Left kidney (tissue), 1 donor: ENCODE measurements at regions not wholly inside any gene's neighbourhood (a gene's known extent, or its start where the extent isn't known, plus 50 kb on each side); places are given as distances from the start of the nearest gene placed in this dataset.
"Not testable (repeated sequence)": the region's sequence is repeated elsewhere in the genome, so short reads cannot be mapped to it uniquely, and the experiment has no call there.

Experiments used
- DNase-seq: peaks from one replicate; pipeline ENCODE4 v3.0.0-alpha.2; 2013

DNA sequence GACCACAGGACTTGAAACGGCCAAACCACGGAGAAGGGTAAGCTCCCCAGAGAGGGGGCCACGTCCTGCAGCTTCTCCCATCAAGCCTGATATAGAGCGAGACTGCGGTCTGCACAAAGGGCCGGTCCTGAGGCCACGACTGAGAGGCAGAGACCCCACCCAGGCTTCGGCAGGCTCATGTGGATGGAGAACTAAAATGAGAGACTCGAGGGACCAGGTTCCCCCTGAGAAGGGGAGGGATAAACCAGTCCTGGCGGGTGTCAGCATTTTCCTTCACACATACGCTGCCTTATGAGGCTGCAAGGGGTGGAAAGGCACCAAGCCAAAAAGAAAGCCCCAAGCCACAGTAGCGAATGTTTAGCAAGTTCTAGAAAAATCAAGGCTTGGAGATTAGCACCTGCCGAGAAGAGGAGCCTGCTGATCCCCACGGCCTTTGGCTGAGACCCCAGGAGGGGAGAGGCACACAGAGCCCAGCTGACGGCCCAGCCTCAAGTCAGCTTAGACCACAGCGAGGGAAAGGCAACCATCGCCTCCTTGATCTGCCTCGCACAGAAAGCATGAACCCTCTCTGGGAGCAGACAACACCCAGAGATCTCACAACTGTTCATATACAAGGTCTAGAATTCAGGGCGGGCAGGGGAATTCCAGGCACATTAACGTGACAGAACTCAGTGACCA lies 92.6 kb upstream of the RNF32 start:
- DNase-seq: no peak

DNA sequence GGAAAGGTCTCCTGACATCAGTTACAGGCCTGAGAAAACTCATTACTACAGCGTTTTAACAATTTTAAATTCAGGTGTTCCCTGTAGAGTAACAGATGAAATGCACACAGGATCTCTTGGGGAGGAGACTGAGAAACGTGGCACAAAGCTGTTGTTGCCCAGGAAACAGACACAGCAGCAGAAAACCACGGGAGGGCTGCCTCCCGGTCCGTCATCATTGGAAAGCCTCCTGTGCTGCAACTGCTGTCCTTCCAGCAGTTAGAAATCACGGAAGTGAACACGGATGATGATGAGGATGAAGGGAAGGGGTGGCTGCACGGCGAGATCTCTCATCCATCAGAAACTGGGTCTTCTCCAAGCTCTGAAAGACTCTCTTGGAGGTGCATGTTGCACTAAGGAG lies 94.6 kb upstream of the RNF32 start:
- no peak for DNase-seq

DNA sequence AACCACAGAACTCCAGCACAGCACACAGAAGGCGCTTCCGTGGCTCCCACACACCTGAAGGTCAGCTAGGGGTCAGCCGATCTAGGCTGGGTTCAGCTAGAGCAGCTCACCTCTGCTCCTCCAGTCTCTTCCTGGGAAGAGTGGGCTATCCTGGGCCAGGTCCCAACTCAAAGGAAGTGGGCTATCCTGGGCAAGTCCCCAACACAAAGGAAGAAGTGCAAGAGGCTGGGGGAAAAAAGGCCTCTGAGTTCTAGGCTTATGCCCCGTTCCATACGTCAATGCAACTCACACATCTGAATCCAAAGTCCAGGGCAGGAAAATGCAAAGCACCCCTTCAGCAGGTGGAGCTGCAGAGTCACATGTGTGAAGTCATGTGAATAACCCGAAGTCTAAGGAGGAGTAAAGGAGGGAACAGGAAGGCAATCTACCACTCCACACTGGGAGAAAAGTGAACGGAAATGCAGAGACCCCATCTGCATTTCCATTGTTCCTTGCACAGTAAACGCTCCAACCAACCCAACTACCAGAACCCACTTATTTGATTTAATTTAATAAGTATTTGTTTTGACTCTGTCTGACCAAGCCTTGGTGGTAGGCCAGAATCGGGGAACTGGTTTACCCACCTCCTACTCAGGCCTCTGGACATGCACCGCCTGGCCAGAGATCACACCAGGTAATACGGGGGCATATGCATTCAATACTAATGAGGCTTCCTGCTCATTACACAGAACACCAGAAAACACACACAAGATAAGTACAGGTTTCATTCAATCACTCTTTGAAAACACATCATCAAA lies 95.5 kb upstream of the RNF32 start:
- DNase-seq: no peak

GRCh38 chr7:156543699-156544598 lies 96.6 kb upstream of the RNF32 start:
- DNase-seq: no peak

DNA sequence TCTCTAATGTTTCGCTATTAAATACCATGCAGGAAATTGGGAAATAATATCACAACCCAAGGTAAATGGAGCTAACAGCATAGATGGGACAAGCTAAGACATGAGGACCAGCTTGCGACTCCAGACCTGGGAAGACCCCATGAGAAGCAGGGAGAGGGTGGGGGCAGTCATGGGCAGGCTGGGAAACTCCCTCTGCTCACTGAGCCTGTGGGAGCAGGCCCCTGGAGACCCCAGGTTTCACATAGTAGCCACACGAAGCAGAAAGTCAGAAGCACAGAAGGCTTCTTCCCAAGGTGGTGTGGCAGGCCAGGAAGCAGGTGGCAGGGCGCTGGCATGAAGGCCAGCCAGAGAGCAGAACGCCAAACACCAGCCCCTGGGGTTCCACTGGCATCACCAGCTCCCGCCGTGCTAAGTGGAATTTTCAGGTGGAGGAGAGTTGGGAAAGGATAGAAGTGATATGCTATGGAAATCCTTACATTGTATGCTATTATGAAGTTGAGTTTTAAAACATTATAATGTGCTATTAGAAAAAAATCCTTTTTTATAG lies 99.9 kb upstream of the RNF32 start:
- DNase-seq: no peak

DNA sequence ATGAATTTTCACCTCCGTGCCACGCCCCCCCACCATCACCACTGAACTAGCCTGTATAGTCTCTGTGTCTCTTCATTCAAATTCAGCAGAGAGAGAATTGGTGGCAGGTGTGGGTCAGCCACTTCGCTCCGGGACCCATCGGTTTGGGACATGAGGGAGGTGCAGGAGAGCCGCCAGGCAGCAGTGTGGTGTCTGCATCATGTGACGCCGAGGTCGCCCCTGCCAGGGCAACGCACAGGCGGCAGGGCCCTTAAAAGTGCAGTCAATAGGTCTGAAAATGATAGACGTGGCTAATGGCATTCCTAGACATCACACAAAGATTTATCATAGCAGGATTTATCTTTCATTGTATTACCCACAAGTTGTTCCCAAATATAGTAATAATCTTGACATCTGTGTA lies 100.6 kb upstream of the RNF32 start:
- DNase-seq: no peak

DNA sequence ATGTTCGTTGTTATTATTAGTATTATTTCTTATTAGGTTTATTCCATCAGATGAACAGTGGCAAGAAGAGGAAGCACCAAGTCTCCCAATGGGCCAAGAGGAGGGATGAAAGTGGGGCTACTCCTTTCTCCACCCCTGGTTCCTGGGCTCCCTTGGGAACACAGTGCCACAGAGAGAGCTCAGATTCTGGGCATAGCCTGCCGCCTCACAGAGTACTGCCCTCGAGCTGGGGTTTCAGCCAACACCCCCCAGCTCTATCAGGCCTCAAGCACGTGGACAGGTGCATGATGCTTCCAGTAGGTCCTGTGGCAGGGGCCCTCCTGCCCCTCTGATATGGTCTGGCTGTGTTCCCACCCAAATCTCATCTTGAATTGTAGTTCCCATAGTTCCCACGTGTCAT lies 103.6 kb upstream of the RNF32 start:
- no peak for DNase-seq

DNA sequence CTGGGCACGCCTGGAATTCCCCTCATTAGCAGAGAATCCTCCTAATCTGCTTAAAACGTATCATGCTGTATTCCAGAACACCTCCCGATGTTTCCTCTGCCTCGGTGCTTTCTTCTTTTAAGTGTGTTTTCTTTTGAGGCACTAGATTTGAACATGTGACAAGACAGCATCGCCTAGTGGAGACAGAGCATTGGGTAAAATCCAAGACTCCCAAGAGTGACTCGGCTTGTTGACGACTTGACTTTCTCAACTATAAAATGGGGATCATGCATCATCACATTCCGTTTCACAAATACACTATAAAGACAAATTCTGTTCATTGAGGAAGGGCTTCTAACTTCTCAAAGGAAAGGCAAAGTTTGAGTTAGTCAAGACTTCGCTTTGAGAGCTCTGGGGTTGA lies 105.6 kb upstream of the RNF32 start:
- no peak for DNase-seq

DNA sequence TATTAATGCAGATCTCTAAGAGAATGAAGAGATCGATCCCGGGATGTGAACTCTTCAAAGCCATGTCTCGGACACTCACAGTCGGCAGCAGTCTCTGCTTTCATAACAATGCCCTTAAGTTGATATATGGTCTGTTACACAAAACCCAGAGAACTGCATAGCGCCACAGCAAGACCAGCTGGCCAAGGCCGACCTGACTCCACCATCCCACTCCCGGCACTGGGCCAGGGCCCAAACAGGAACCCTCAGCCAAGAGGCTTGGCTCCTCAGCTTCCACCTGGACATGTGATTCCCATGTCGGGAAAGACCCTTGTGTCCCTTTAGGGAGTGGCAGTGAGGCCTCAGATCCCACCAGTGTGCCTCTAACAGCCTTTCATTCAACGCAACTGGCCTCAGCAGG lies 106.6 kb upstream of the RNF32 start:
- no peak for DNase-seq

DNA sequence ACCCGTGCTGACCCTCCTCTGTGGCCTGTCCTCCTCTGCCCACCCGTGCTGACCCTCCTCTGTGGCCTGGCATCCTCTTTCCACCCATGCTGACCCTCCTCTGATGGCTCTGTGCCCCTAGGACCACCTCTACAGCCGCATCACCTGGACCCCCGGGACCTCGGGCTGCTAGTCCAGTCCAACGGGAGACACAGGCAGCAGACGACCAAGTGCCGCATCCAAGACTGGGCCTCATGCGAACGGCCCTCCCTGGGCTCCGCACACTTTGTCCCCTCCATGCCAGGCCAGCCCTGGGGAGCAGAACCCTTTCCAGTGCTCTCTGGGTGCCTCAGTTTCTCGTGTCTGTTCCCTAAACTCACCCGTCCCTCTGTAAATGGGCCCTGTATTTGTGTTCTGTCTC lies 107.2 kb upstream of the RNF32 start:
- no peak for DNase-seq

- DNase-seq: no peak
Measured at GRCh38 chr7:156532016-156532602, 108.5 kb upstream of the RNF32 start.

- no peak for DNase-seq
Measured at GRCh38 chr7:156529956-156530355, 110.6 kb upstream of the RNF32 start.

DNA sequence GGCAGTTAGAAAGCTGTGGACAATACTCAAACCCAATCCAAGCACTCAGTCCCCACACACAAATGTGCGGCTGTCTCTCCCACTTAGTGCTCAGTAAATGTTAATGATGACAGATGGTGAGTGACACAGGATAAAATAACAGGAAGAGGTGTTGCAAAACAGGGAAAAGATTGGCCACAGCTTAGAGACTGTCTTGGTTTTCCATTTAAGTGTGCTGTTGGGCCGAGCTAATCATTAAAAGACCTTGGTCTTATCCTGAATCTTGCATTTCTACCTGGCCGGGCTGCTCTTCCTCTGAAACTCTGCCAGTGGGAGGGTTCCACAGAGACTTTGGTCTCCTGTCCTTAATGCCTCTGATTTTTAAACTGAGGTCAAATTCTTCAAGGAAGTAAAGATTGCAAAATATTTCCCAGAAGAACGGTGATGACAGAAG lies 113.1 kb upstream of the RNF32 start:
- DNase-seq: peak; percentile 24

DNA sequence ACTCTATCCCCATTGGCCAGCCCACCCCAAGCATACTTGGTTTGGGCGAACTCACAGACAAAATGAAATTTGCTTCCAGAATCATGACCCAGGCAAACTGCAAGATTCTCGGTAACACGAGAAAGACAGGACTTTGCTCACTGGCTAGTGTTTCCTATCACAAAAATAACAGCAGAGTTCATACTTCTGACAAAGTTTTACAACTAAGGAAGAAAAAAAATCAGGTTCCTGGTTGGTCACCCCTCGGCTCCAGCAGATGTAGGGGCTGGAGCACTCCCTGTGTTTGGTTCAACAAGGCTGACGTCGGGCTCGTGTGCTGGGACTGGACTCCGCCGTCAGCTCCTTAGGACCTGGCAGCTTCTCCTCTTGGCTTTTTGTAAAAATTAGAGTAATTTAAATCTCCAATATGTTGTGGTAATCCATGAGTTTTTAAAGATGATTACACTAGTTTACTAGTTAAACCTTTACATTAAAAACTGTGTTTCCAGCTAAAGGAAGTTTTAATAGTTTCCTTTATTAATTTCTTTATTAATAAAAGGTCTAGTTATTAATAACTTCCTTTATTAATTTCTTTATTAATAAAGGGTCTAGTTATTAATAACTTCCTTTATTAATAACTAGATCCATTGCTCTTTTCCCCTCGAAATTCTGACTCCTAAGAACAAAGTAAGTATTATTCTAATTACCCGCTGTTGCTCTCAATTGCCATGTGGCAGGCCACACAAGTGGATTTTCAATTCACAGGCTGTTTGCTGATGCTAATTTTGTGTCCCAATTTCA lies 115.6 kb upstream of the RNF32 start:
- DNase-seq: no peak

DNA sequence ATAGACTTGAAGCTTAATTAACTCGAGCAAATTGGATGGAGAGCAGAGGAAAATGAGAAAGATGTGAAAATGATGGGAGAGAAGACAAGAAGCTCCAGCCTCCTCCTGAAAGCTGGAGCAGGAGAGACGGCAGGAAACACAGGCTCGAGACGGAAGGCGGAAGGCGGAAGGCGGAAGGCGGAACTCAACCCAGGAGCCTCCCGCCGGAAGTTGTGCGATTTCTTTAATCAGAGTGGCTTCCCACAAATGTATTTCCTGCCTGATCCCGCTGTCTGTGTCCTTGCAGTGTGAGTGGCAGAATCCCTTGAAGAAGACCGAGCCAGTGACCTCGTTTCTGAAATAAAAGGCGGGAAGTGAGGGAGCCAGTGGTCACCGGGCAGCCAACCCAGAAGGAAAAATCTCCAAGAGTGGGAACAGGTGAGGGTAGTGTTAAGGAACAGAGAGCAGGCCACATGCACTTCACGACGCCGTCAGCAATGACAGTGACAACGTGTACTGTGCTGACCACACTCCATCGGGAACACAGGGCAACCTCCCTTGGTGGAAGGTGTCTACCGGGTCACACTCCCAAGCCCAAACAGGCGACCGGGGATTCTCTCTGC lies 117.0 kb upstream of the RNF32 start:
- DNase-seq: no peak

DNA sequence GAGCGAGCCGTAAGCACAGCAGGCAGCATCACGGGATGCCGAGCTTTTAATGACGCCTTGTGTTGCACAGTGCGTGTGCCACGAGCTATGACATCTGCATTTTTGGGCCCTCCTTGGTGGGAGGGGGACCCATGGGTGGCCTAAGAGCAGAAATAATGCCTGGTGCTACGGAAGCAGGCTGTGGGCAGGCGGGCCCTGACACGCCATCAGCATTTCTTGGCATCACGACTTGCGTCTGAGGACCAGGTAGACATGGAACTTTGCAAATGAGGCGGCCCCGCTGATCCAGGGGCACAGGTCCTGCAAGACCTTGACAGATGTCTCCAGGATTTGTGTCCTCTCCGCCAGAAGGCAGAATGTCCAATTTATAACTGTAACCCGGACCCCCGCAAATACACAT lies 117.8 kb upstream of the RNF32 start:
- DNase-seq: no peak

DNA sequence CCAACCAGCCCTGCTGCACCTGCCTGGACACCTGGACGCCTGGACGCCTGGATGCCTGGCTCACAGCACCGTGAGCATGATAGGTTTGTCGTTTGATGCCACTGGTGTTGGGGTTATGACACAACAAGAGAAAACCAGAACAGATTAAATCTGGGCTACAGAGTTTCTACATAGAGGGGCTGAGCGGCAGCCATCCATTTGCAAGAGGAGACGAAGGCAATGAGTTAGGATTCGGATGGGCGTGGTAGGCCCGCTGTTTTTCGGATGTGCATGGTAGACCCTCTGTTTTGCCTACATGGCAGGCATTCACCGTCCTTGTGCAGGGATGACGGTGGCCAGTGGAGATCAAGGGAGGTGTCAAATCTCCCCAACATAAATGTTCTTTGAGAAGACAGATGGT lies 121.5 kb upstream of the RNF32 start:
- DNase-seq: no peak

DNA sequence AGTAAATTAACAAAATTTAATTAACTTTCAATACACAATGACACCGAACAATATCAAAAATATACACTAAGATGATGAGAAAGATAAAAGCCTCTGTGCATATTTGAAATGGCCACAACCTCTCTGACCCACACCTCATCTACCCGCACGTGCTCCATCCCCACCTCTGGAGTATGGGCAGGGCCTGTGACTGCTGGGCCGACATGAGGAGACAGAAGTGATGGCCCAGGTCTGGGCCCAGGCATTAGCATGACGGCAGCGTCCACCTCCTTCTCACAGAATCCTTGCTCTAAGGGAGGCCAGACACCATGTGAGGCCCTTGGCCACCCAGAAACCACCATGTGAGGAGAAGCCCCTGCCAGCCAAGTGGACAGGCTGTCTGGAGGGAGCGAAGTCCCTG lies 122.1 kb upstream of the RNF32 start:
- DNase-seq: no peak

DNA sequence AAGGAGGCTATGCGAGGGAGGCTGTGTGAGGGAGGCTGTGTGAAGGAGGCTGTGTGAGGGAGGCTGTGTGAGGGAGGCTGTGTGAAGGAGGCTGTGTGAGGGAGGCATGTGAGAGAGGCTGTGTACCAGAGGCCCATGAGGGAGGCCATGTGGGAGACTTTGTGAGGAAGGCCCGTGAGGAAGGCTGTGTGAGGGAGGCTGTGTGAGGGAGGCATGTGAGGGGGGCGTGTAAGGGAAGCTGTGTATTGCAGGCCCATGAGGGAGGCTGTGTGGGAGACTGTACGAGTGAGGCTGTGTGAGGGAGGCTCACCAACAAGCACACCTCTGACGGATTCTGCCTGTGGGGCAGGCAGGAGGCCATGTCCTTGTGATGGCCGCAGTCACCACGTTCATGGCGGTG lies 122.7 kb upstream of the RNF32 start:
- DNase-seq: not testable (repeated sequence)

- DNase-seq: no peak
Measured at GRCh38 chr7:156516791-156517378, 123.7 kb upstream of the RNF32 start.
